Breast epithelium (tissue), 4 donors: ENCODE measurements at regions not wholly inside any gene's neighbourhood (a gene's known extent, or its start where the extent isn't known, plus 50 kb on each side); places are given as distances from the start of the nearest gene placed in this dataset.

Source experiments
- DNase-seq, 2 donors: peaks; one replicate each; pipeline ENCODE4 v3.0.0-alpha.2; 2019; ENCODE audit warnings: low spot score in 2 of 2
- H3K27ac ChIP-seq, 2 donors: fragments of 200-600 bp; sonication (generic) in 1 of 2; one replicate each; pipeline ENCODE4 v1.5.1; 2016 to 2019; ENCODE audit warnings: mild to moderate bottlenecking in 1 of 2
- H3K27me3 ChIP-seq, 2 donors: fragments of 200-600 bp; sonication (generic) in 1 of 2; one replicate each; pipeline versions ENCODE4 v1.5.1 to v1.6.0; 2017 to 2019; ENCODE audit warnings: control low read depth in 1 of 2, mild to moderate bottlenecking in 1 of 2
- H3K36me3 ChIP-seq: fragments of 200-600 bp; one replicate; pipeline ENCODE4 v1.5.1; 2019
- H3K4me1 ChIP-seq, 2 donors: fragments of 200-600 bp; sonication (generic); one replicate each; pipeline ENCODE4 v1.5.1; 2016 to 2019; ENCODE audit warnings: control low read depth in 1 of 2
- H3K4me3 ChIP-seq, 3 donors: fragments of 200-600 bp; sonication (generic); 1 replicate in 2 of 3; 2 replicates in 1 of 3; pipeline ENCODE4 v1.5.1; 2016 to 2019; ENCODE audit warnings: mild to moderate bottlenecking in 3 of 3, moderate library complexity in 2 of 3
- H3K9me3 ChIP-seq, 2 donors: fragments of 200-600 bp; sonication (generic) in 1 of 2; one replicate each; pipeline ENCODE4 v1.5.1; 2016 to 2019; ENCODE audit warnings: control low read depth in 1 of 2
- CTCF ChIP-seq, 3 donors: fragments of 450-650 bp; IDR thresholded peaks; one replicate each; pipeline ENCODE4 v1.5.1; 2016 to 2017; ENCODE audit warnings: antibody characterized with exemption in 3 of 3, mild to moderate bottlenecking in 3 of 3, moderate library complexity in 3 of 3
- POLR2A ChIP-seq: fragments of 450-650 bp; IDR thresholded peaks from one replicate; pipeline ENCODE4 v1.6.1; 2016; ENCODE audit warnings: antibody characterized with exemption, mild to moderate bottlenecking, moderate library complexity
- POLR2AphosphoS5 ChIP-seq, 3 donors: sonication (generic); formaldehyde crosslinking; IDR thresholded peaks; one replicate each; pipeline ENCODE4 v1.6.1; 2017; ENCODE audit warnings: antibody characterized with exemption in 3 of 3
- intact Hi-C: fragments of 100-400 bp; cut with DNase I; formaldehyde crosslinking; loops from one replicate; pipeline ENCODE4 v1.15.1; 2023; ENCODE audit warnings: low total_unique reads

DNA sequence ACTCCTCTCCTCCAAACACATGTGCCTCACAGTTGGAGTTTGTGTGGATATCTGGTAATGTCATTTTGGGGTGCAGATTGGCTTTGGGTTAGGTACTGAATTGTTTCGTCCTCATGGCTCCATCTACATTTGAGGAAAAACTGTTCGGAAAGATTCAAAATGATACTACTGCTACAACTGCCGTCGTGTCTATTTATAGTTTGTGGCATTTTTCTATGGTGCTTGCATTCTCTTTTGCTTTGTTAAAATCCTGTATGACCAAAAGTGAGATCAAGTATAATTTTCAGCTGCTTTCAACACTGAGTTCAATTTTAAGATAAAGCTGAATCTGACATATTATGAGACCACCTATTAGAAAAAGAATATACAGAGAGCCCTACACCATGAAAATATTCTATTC, 176.3 kb upstream of the DSEL start:
- no peak overlapping the region for H3K27ac ChIP-seq
- H3K4me3 ChIP-seq: no peak overlapping the region
- no peak for DNase-seq
- H3K4me1 ChIP-seq: no peaks in the 10 kb centered on the region
- H3K36me3 ChIP-seq: no peaks in the 10 kb centered on the region
- H3K9me3 ChIP-seq: peaks cover 0 to 5% of the 10 kb centered on the region in 2 donors
- TF ChIP-seq POLR2AphosphoS5 (IDR thresholded peaks at IDR 0.05): no peak
- no peak for TF ChIP-seq POLR2A
- no peak for TF ChIP-seq CTCF (IDR thresholded peaks at IDR 0.05)
- intact Hi-C loops: no loop called here
- H3K27me3 ChIP-seq: no peaks in the 10 kb centered on the region

DNA sequence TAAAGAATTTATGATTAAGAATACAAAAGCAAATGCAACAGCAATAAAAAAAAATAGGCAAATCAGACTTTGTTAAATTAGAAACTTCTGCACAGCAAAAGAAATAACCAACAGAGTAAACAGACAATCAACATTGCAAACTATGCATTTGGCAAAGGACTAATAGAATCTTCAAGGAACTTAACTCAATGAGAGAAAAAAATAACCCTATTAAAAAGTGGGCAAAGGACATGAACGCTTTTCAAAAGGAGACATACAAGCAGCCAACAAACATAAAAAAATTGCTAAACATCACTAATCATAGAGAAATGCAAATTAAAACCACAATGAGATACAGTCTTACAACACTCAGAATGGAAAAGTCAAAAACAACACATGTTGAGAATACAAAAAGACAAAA, 166.0 kb upstream of the DSEL start:
- Histone ChIP-seq H3K27ac (no peak overlapping the region), H3K9me3 (no peaks in the 10 kb centered on the region), H3K27me3 (no peaks in the 10 kb centered on the region), H3K4me1 (no peaks in the 10 kb centered on the region), H3K36me3 (no peaks in the 10 kb centered on the region), H3K4me3 (no peak overlapping the region)
- intact Hi-C loops: no loop called here
- no peak for TF ChIP-seq POLR2AphosphoS5 (IDR thresholded peaks at IDR 0.05)
- no peak for TF ChIP-seq POLR2A
- TF ChIP-seq CTCF (IDR thresholded peaks at IDR 0.05): no peak
- no peak for DNase-seq

- intact Hi-C loops: no loop called here
Measured at GRCh38 chr18:67677489-67677888, 161.0 kb upstream of the DSEL start.

GRCh38 chr18:67672716-67673115, 156.2 kb upstream of the DSEL start:
- no peaks in the 10 kb centered on the region for H3K4me1 ChIP-seq
- intact Hi-C loops: no loop called here
- no peaks in the 10 kb centered on the region for H3K36me3 ChIP-seq
- H3K27me3 ChIP-seq: no peaks in the 10 kb centered on the region
- H3K9me3 ChIP-seq: no peaks in the 10 kb centered on the region
- no peak overlapping the region for H3K27ac ChIP-seq
- no peak for DNase-seq
- no peak for TF ChIP-seq CTCF (IDR thresholded peaks at IDR 0.05)
- TF ChIP-seq POLR2A: no peak
- no peak for TF ChIP-seq POLR2AphosphoS5 (IDR thresholded peaks at IDR 0.05)
- H3K4me3 ChIP-seq: no peak overlapping the region

More at GRCh38 chr18:67677489-67677888, 161.0 kb upstream of the DSEL start:
- Histone ChIP-seq H3K4me3 (no peak overlapping the region), H3K36me3 (no peaks in the 10 kb centered on the region), H3K4me1 (no peaks in the 10 kb centered on the region), H3K27me3 (no peaks in the 10 kb centered on the region), H3K9me3 (no peaks in the 10 kb centered on the region), H3K27ac (no peak overlapping the region)
- no peak for DNase-seq
- no peak for TF ChIP-seq CTCF (IDR thresholded peaks at IDR 0.05)
- no peak for TF ChIP-seq POLR2AphosphoS5 (IDR thresholded peaks at IDR 0.05)
- TF ChIP-seq POLR2A: no peak

DNA sequence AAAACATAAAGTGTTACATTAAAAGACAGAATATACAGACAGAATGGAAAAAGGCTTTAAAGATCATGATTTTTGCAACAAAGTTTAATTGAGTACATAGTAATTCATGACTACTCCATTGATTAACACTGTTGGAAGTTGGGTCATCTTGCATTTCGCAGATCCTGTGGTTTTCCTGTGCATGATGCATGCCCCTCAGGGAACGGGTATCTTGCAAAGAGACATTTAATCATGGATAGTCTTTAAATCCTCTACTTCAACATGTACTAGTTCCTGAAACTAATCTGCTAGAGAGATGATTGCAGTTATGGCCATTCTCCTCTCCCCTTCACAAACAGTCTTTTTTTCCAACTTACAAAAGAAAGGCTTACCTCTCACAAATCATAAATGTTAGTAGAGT, 155.6 kb upstream of the DSEL start:
- no peaks in the 10 kb centered on the region for H3K4me1 ChIP-seq
- intact Hi-C loops: no loop called here
- TF ChIP-seq POLR2AphosphoS5 (IDR thresholded peaks at IDR 0.05): no peak
- H3K9me3 ChIP-seq: no peaks in the 10 kb centered on the region
- no peaks in the 10 kb centered on the region for H3K36me3 ChIP-seq
- no peak overlapping the region for H3K27ac ChIP-seq
- no peak for DNase-seq
- H3K27me3 ChIP-seq: no peaks in the 10 kb centered on the region
- H3K4me3 ChIP-seq: no peak overlapping the region

GRCh38 chr18:67670024-67670543, 153.6 kb upstream of the DSEL start:
- Histone ChIP-seq H3K4me1 (no peaks in the 10 kb centered on the region), H3K27ac (no peak overlapping the region), H3K4me3 (no peak overlapping the region), H3K27me3 (no peaks in the 10 kb centered on the region), H3K9me3 (no peaks in the 10 kb centered on the region), H3K36me3 (no peaks in the 10 kb centered on the region)
- no peak for DNase-seq
- TF ChIP-seq POLR2AphosphoS5 (IDR thresholded peaks at IDR 0.05) (no peak), POLR2A (no peak), CTCF (IDR thresholded peaks at IDR 0.05) (no peak)
- intact Hi-C loops: no loop called here
